Stimulated activated memory B cell treated with anti-CD40 and anti-IgM and Interleukin-4, amounts not matched to agents 10 μg/mL and 1 μg/mL and 100 μg/mL, for 72 hours (primary cell): ENCODE measurements at regions not wholly inside any gene's neighbourhood (a gene's known extent, or its start where the extent isn't known, plus 50 kb on each side); places are given as distances from the start of the nearest gene placed in this dataset.
"Not testable (repeated sequence)": the region's sequence is repeated elsewhere in the genome, so short reads cannot be mapped to it uniquely, and the experiment has no call there.

Experiments
- ATAC-seq: fragments of 150-1000 bp; cut with Tn5 transposase; 2 replicates; pipeline ENCODE4 v1.10.0; 2021
- H3K27ac Mint-ChIP-seq: one replicate; pipeline ENCODE4 v1.8.0; 2022; ENCODE audit warnings: mild to moderate bottlenecking, mixed read lengths
- H3K27me3 Mint-ChIP-seq: one replicate; pipeline ENCODE4 v1.8.0; 2022; ENCODE audit warnings: mixed read lengths
- H3K36me3 Mint-ChIP-seq: one replicate; pipeline ENCODE4 v1.8.0; 2022; ENCODE audit warnings: mixed read lengths
- H3K4me1 Mint-ChIP-seq: one replicate; pipeline ENCODE4 v1.8.0; 2022; ENCODE audit warnings: mixed read lengths
- H3K4me3 Mint-ChIP-seq: one replicate; pipeline ENCODE4 v1.8.0; 2022; ENCODE audit warnings: mild to moderate bottlenecking, moderate library complexity, mixed read lengths
- H3K9me3 Mint-ChIP-seq: one replicate; pipeline ENCODE4 v1.8.0; 2022; ENCODE audit warnings: mixed read lengths

DNA sequence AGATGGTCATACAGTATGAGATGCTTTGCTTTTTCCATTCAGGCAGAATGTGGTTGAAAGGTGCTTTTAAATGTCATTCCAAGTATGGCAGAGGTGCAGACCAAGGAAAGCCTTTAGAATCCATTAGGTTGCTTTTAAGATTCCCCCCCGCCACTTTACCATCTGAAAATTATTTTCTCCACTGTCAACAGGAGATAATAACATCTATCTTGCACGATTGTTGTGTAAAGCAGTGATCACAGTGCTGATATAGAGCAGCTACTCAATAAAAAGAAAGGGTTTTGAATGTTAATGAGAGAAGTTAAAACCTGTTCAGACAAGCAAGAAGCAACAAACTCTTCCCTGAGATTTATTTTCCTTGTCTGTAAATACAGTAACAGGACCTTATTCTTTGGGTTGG, 372.5 kb upstream of the GCFC2 start:
- no peaks in the 10 kb centered on the region for H3K27me3 Mint-ChIP-seq

DNA sequence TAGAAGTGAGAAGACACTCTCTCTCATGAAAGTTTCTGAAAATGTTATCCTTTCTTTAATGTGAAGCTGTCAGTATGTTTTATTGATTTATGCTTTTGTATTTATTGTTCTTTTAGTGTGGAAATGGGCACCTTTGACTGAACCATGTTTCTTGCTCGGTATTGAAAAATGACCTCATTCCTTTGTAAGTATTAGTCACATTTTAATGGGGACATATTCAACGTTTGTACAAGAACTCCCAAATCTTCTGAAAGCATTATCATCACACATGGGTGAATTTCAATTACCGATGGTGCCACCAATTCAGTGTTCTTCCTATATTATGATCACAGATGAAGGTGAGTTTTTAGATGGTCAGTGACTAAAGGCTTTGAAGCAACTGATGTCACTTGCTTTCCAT, 371.8 kb upstream of the GCFC2 start:
- no peak overlapping the region for H3K4me3 Mint-ChIP-seq
- H3K36me3 Mint-ChIP-seq, result no peaks in the 10 kb centered on the region
- no peak overlapping the region for H3K27ac Mint-ChIP-seq
- no peaks in the 10 kb centered on the region for H3K4me1 Mint-ChIP-seq
- ATAC-seq, result no peak
- H3K9me3 Mint-ChIP-seq, result peaks cover 3% of the 10 kb centered on the region
- no peaks in the 10 kb centered on the region for H3K27me3 Mint-ChIP-seq

More for the DNA sequence above, 372.5 kb upstream of the GCFC2 start:
- Mint-ChIP-seq H3K9me3 (peaks cover 3% of the 10 kb centered on the region), H3K27ac (no peak overlapping the region), H3K4me3 (no peak overlapping the region), H3K4me1 (no peaks in the 10 kb centered on the region), H3K36me3 (no peaks in the 10 kb centered on the region)
- no peak for ATAC-seq

DNA sequence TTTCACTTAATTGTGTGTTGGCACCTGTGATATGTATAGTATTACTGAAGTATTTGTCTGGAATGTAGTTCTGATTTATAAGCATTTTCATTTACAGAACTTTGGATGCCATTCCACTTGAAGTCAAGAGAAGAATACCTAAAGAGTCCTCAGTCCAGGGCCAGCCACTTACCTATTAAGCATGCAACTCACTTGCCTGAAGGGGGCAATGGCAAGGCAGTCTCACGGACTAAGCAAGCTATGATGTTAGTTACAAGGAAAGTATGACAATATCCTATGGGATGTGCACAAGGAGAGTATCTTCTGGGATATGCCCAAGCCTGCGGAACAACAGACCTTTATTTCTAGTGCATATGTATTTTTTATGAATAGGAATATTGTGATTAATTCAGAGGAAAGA, 369.4 kb upstream of the GCFC2 start:
- no peak for ATAC-seq
- Mint-ChIP-seq H3K9me3 (peaks cover 3% of the 10 kb centered on the region), H3K4me1 (no peaks in the 10 kb centered on the region), H3K27me3 (no peaks in the 10 kb centered on the region), H3K36me3 (no peaks in the 10 kb centered on the region), H3K4me3 (no peak overlapping the region), H3K27ac (no peak overlapping the region)

DNA sequence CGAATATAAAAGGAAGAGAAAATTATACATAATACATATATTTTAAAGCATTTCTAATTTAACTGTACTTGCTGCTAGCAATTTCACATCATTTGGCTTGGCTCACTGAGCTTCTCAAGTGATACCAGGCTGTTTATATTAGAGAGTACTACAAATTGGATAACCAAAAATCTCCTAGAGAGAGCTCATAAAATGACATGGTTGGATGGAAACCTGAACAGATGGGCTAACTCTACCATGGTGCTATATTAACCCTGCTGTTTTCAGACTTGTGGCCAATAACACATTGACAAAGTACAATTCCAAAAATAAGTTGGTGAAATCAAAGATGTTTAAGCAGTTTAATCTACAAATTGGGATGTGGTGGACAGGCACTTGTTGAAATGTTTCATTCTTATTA, 364.4 kb upstream of the GCFC2 start:
- no peaks in the 10 kb centered on the region for H3K36me3 Mint-ChIP-seq
- no peak overlapping the region for H3K27ac Mint-ChIP-seq
- H3K4me1 Mint-ChIP-seq, result no peaks in the 10 kb centered on the region
- H3K4me3 Mint-ChIP-seq, result no peak overlapping the region
- ATAC-seq, result no peak
- H3K9me3 Mint-ChIP-seq, result no peaks in the 10 kb centered on the region
- H3K27me3 Mint-ChIP-seq, result no peaks in the 10 kb centered on the region

DNA sequence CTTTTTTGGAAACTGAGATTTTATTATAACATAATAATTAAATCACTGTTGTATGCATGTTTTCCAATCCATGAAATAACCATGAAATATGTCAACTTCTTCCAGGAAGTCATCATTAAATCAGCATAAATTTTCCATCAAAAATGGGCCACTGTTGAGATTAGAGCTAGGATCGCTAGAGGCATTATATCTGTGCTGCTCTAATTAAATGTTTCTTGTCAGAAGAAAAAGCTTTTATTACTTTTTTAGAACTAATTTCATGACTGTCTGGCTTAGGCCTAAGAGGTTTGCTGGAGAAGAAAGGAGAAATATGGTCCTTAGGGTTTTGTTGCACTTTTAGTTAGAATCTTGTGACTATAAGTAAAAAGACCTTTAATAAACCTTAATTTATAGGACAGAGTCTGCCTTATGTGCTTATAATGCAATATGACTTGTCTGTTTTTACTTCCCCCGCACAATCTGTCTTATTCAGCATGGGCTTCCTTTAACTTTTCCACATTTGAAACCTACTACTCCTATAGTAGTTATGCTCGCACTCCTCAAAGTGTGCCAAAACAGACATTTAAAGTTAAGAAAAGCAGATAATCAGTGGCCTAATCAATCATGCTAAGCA, 363.4 kb upstream of the GCFC2 start:
- no peaks in the 10 kb centered on the region for H3K9me3 Mint-ChIP-seq
- H3K4me3 Mint-ChIP-seq, result no peak overlapping the region
- H3K27me3 Mint-ChIP-seq, result no peaks in the 10 kb centered on the region
- no peaks in the 10 kb centered on the region for H3K4me1 Mint-ChIP-seq
- ATAC-seq, result no peak
- no peak overlapping the region for H3K27ac Mint-ChIP-seq
- H3K36me3 Mint-ChIP-seq, result no peaks in the 10 kb centered on the region

DNA sequence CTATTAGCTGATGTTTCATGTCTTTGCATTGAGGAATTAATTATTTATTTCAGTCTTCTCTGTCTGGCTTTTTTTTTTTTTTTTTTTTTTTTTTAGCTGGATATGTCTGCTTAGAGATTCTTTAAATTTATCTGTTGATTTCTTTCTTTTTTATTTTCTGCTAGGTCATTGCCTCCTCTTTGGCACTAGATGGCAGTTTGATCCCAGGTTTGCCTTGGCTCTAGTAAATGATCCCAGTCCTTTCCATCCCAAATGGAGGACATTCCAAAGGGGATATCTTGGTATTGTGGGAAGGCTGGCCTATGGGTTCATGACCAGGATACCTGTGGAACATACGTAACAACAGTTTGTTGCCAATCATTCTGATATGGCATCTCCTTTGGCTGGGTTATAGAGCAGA, 339.5 kb upstream of the GCFC2 start:
- ATAC-seq, result no peak
- H3K9me3 Mint-ChIP-seq, result peaks cover 14% of the 10 kb centered on the region
- H3K4me1 Mint-ChIP-seq, result no peaks in the 10 kb centered on the region
- no peaks in the 10 kb centered on the region for H3K36me3 Mint-ChIP-seq
- H3K4me3 Mint-ChIP-seq, result no peak overlapping the region
- no peak overlapping the region for H3K27ac Mint-ChIP-seq
- no peaks in the 10 kb centered on the region for H3K27me3 Mint-ChIP-seq

DNA sequence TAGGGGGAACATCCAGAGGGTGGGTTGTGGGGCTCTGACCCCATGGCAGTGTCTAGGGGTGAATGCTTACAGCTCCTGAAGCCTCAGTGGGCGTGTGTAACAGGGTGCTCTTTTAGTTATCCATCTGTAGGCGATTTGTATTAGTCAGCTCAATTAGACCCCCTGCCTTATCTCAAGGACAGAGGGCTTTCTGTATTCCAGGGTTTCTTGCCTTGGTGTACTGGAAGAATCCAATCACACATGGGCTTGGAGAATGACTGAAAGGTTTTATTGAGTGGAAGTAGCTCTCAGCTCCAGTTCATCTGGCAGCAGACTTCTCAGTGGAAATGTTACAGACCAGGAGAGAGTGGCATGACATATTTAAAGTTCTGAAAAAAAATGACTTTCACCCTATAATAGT, 334.0 kb upstream of the GCFC2 start:
- Mint-ChIP-seq H3K27me3 (no peaks in the 10 kb centered on the region), H3K4me3 (no peak overlapping the region), H3K27ac (no peak overlapping the region), H3K4me1 (no peaks in the 10 kb centered on the region), H3K36me3 (no peaks in the 10 kb centered on the region), H3K9me3 (peaks cover 17% of the 10 kb centered on the region)
- ATAC-seq, result no peak

DNA sequence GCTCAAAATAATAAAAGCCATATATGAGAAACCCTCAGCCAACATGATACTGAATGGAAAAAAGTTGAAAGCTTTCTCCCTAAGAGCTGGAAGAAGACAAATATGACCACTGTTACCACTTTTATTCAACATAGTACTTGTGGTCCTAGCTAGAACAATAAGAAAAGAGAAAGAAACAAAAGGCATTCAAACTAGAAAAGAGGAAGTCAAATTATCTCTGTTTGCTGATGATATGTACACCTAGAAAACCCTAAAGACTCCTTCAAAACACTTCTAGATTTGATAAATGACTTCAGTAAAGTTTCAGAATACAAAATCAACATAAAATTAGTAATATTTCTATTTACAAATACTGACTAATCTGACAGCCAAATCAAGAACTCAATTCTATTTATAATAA, 328.8 kb upstream of the GCFC2 start:
- ATAC-seq, result no peak
- no peaks in the 10 kb centered on the region for H3K36me3 Mint-ChIP-seq
- no peak overlapping the region for H3K27ac Mint-ChIP-seq
- no peaks in the 10 kb centered on the region for H3K4me1 Mint-ChIP-seq
- peaks cover 3% of the 10 kb centered on the region for H3K9me3 Mint-ChIP-seq
- H3K27me3 Mint-ChIP-seq, result no peaks in the 10 kb centered on the region
- no peak overlapping the region for H3K4me3 Mint-ChIP-seq

DNA sequence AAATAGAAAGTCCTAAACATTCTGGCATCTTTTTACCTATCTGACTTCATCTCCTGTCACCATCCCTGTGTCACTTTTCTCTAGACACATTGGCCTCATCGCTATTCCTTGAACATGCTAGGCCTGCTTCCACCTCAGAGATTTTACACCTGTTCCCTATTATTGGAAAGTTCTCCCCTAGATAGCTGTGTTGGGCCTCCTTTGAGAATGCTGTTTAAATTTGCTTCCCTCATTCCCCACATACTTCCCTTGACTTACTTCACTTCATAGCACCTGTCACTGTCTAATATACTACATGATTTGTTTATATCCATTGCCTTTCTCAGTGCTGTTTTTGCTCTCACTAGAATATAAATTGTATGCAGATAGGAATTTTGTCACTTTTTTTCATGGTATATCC, 317.0 kb upstream of the GCFC2 start:
- Mint-ChIP-seq H3K9me3 (peaks cover 11% of the 10 kb centered on the region), H3K27ac (no peak overlapping the region), H3K27me3 (no peaks in the 10 kb centered on the region), H3K4me3 (no peak overlapping the region), H3K4me1 (no peaks in the 10 kb centered on the region), H3K36me3 (no peaks in the 10 kb centered on the region)
- no peak for ATAC-seq

DNA sequence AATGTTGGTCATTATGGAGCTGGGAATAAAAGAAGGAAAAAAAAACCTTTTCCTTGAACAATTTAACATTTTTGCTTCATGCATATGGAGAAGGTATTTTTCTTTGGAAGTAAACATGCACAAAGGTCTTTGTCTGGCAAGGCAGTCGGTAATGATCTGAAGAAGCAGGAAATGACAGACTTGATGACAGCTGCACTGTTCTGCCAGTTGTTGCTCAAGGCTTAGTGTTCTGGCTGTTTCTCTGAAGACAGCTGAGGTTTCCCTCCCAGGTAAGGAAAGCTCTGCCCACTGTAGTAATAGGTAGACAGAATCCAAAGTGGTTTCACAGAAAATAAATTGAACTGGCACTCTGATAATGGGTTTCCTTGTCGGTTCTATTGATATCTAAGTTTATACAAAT, 308.4 kb upstream of the GCFC2 start:
- Mint-ChIP-seq H3K27ac (no peak overlapping the region), H3K4me1 (no peaks in the 10 kb centered on the region), H3K4me3 (no peak overlapping the region), H3K9me3 (no peaks in the 10 kb centered on the region), H3K36me3 (no peaks in the 10 kb centered on the region), H3K27me3 (no peaks in the 10 kb centered on the region)
- ATAC-seq, result no peak

- no peak overlapping the region for H3K4me3 Mint-ChIP-seq
- ATAC-seq, result no peak
- H3K27me3 Mint-ChIP-seq, result no peaks in the 10 kb centered on the region
- no peaks in the 10 kb centered on the region for H3K9me3 Mint-ChIP-seq
- no peak overlapping the region for H3K27ac Mint-ChIP-seq
- H3K4me1 Mint-ChIP-seq, result no peaks in the 10 kb centered on the region
- H3K36me3 Mint-ChIP-seq, result no peaks in the 10 kb centered on the region
These were observed 298.8 kb upstream of the GCFC2 start for GRCh38 chr2:76009484-76009883.

GRCh38 chr2:76008001-76008702, 297.4 kb upstream of the GCFC2 start:
- H3K4me1 Mint-ChIP-seq, result no peaks in the 10 kb centered on the region
- no peak for ATAC-seq
- H3K36me3 Mint-ChIP-seq, result no peaks in the 10 kb centered on the region
- H3K4me3 Mint-ChIP-seq, result no peak overlapping the region
- no peak overlapping the region for H3K27ac Mint-ChIP-seq
- no peaks in the 10 kb centered on the region for H3K9me3 Mint-ChIP-seq
- H3K27me3 Mint-ChIP-seq, result no peaks in the 10 kb centered on the region

DNA sequence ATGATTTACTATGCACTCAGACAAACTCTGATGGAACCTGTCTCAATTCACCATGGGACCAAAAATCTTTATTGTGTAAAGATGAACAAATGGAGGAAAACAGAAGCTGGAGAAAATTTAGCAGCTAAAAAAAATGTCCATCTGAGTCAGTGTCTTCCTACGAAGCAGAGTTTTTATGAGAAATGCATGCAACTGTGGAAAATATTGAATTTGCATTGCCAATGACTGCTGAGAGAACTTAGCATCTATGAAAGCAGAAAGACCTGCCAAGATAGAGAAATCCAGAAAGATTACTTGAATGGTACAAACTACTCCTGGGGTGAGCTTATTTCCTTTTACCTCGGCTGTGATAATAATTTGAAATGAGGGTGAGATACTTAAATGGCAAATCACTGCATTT, 289.7 kb upstream of the GCFC2 start:
- no peak overlapping the region for H3K4me3 Mint-ChIP-seq
- peaks cover 6% of the 10 kb centered on the region for H3K9me3 Mint-ChIP-seq
- H3K27ac Mint-ChIP-seq, result no peak overlapping the region
- ATAC-seq, result no peak
- H3K27me3 Mint-ChIP-seq, result no peaks in the 10 kb centered on the region
- H3K36me3 Mint-ChIP-seq, result no peaks in the 10 kb centered on the region
- H3K4me1 Mint-ChIP-seq, result no peaks in the 10 kb centered on the region

DNA sequence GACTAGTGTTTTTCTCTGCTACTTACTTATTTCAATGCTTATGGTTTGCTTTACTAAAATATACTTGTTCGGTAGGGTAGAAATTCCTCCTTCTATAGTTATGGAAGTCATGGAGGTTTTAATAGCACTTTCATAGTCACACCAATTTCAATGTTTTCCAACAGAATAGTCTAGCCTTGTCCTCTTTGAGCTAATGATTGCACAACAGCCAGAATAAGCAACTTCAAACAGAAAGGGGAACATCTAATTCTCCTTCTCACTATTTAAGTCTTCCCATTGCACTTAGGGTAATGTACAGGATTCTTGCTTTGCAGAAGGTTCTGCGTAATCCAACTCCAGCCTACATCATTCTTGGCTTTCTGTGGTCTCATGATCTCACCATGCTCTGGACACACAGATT, 287.7 kb upstream of the GCFC2 start:
- ATAC-seq, result no peak
- H3K4me1 Mint-ChIP-seq, result no peaks in the 10 kb centered on the region

GRCh38 chr2:75994759-75995158, 284.0 kb upstream of the GCFC2 start:
- Mint-ChIP-seq H3K4me1 (no peaks in the 10 kb centered on the region), H3K4me3 (no peak overlapping the region), H3K36me3 (no peaks in the 10 kb centered on the region), H3K27ac (no peak overlapping the region), H3K27me3 (no peaks in the 10 kb centered on the region), H3K9me3 (peaks cover 13% of the 10 kb centered on the region)
- ATAC-seq, result no peak

More for the DNA sequence above, 287.7 kb upstream of the GCFC2 start:
- H3K27me3 Mint-ChIP-seq, result no peaks in the 10 kb centered on the region
- no peak overlapping the region for H3K27ac Mint-ChIP-seq
- no peak overlapping the region for H3K4me3 Mint-ChIP-seq
- H3K36me3 Mint-ChIP-seq, result no peaks in the 10 kb centered on the region
- peaks cover 11% of the 10 kb centered on the region for H3K9me3 Mint-ChIP-seq

GRCh38 chr2:75988622-75989021, 277.9 kb upstream of the GCFC2 start:
- ATAC-seq, H3K4me3 Mint-ChIP-seq, H3K9me3 Mint-ChIP-seq, H3K27ac Mint-ChIP-seq, H3K36me3 Mint-ChIP-seq, H3K27me3 Mint-ChIP-seq, H3K4me1 Mint-ChIP-seq: not testable (repeated sequence)
